Gastrocnemius medialis (tissue), 4 donors: ENCODE measurements at regions not wholly inside any gene's neighbourhood (a gene's known extent, or its start where the extent isn't known, plus 50 kb on each side); places are given as distances from the start of the nearest gene placed in this dataset.
"Not testable (repeated sequence)": the region's sequence is repeated elsewhere in the genome, so short reads cannot be mapped to it uniquely, and the experiment has no call there.

ENCODE experiments used
- ATAC-seq, 2 donors: fragments of 150-250 bp; one replicate each; pipeline ENCODE4 v1.9.1; 2016
- DNase-seq, 2 donors: peaks; one replicate each; pipeline ENCODE4 v3.0.0-alpha.2; 2019
- H3K27ac ChIP-seq, 4 donors: fragments of 200-600 bp; sonication (generic); 1 replicate in 1 of 4; 2 replicates in 3 of 4; pipeline ENCODE4 v1.5.1; 2016 to 2018; ENCODE audit warnings: mild to moderate bottlenecking in 2 of 4, moderate library complexity in 1 of 4
- H3K27me3 ChIP-seq, 3 donors: fragments of 200-600 bp; sonication (generic) in 2 of 3; 1 replicate in 1 of 3; 2 replicates in 2 of 3; pipeline versions ENCODE4 v1.5.1 to v1.6.0; 2016 to 2019; ENCODE audit warnings: mild to moderate bottlenecking in 1 of 3, moderate library complexity in 1 of 3
- H3K36me3 ChIP-seq, 2 donors: fragments of 200-600 bp; sonication (generic) in 1 of 2; one replicate each; pipeline ENCODE4 v1.5.1; 2017 to 2018
- H3K4me1 ChIP-seq, 2 donors: fragments of 200-600 bp; sonication (generic) in 1 of 2; one replicate each; pipeline ENCODE4 v1.5.1; 2016 to 2017; ENCODE audit warnings: mild to moderate bottlenecking in 2 of 2
- H3K4me3 ChIP-seq, 4 donors: fragments of 200-600 bp; sonication (generic) in 3 of 4; 1 replicate in 1 of 4; 2 replicates in 3 of 4; pipeline ENCODE4 v1.5.1; 2016 to 2019; ENCODE audit warnings: mild to moderate bottlenecking in 2 of 4
- H3K9me3 ChIP-seq, 3 donors: fragments of 200-600 bp; sonication (generic) in 2 of 3; 1 replicate in 1 of 3; 2 replicates in 2 of 3; pipeline ENCODE4 v1.5.1; 2016 to 2019
- CTCF ChIP-seq, 5 experiments: fragments of 450-650 bp in 3 of 5; fragments of 200-600 bp in 2 of 5; sonication (generic) in 2 of 5; IDR thresholded peaks in 4 of 5; conservative IDR thresholded peaks in 1 of 5; 1 replicate in 4 of 5; 2 replicates in 1 of 5; pipeline ENCODE4 v1.5.1; 2016 to 2019; ENCODE audit warnings: antibody characterized with exemption in 5 of 5, mild to moderate bottlenecking in 3 of 5, moderate library complexity in 3 of 5
- POLR2A ChIP-seq, 2 donors: fragments of 450-650 bp; IDR thresholded peaks; one replicate each; pipeline ENCODE4 v1.6.1; 2017; ENCODE audit warnings: antibody characterized with exemption in 2 of 2, mild to moderate bottlenecking in 2 of 2, moderate library complexity in 2 of 2
- in situ Hi-C, 4 donors: fragments of 200-750 bp; cut with MboI; loops; one replicate each; pipeline versions ENCODE4 v1.15.0 to v1.8.0; 2017; ENCODE audit warnings: low sequenced_read_pairs in 4 of 4
- intact Hi-C: fragments of 100-400 bp; cut with DNase I; formaldehyde crosslinking; loops from one replicate; pipeline ENCODE4 v1.15.1; 2023; ENCODE audit warnings: low total_unique reads

DNA sequence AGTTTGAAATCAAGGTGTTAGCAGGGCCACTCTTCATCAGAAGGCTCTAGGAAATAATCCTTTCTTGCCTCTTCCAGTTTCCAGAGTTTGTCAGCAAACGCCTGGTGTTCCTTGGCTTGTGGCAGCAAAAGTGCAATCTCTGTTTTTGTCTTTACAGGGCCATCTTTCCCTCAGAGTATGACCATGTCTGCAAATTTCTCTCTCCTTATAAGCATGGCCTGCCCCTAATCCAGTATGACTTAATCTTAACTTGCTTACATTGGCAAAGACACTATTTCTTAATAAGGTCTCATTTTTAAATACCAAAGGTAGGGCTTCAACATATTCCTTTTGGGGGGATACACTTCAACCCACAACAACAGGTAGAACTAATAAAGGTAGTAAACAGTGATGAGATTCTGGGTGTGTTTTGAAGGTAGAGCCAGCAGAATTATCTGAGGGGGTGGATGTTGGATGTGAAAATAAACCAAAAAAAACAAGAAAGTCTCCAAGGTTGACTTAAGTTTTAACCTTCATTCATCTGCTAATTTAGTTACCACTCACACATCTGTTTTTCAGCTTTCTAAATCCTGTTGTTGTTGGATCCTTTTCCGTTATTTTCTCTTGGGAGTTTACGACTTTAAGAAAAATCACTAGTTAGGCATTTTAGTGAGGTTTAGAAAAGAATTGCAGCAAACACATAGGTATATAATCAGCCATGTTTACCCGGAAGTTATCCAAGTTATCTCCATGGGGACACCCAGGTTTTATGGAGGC is 234.4 kb upstream of the FIGN start:
- H3K27ac ChIP-seq: peak overlapping the region in 1 of 4 donors; percentile 41
- no peaks in the 10 kb centered on the region for H3K9me3 ChIP-seq
- no peak for ATAC-seq
- TF ChIP-seq CTCF (IDR thresholded peaks at IDR 0.05 in 4 of 5, conservative IDR thresholded peaks at IDR 0.05 in 1 of 5): no peak
- no peak for TF ChIP-seq POLR2A (IDR thresholded peaks at IDR 0.05)
- intact Hi-C loops (no loop called here), in situ Hi-C loops (no loop called here)
- H3K36me3 ChIP-seq: no peaks in the 10 kb centered on the region
- no peak for DNase-seq
- no peaks in the 10 kb centered on the region for H3K27me3 ChIP-seq
- H3K4me1 ChIP-seq: no peaks in the 10 kb centered on the region
- H3K4me3 ChIP-seq: no peak overlapping the region

- ATAC-seq, H3K27ac ChIP-seq, H3K4me1 ChIP-seq, H3K4me3 ChIP-seq, H3K27me3 ChIP-seq, H3K9me3 ChIP-seq, in situ Hi-C loops, intact Hi-C loops, DNase-seq, H3K36me3 ChIP-seq: not testable (repeated sequence)
Measured at GRCh38 chr2:163964278-163964677, 228.5 kb upstream of the FIGN start.

DNA sequence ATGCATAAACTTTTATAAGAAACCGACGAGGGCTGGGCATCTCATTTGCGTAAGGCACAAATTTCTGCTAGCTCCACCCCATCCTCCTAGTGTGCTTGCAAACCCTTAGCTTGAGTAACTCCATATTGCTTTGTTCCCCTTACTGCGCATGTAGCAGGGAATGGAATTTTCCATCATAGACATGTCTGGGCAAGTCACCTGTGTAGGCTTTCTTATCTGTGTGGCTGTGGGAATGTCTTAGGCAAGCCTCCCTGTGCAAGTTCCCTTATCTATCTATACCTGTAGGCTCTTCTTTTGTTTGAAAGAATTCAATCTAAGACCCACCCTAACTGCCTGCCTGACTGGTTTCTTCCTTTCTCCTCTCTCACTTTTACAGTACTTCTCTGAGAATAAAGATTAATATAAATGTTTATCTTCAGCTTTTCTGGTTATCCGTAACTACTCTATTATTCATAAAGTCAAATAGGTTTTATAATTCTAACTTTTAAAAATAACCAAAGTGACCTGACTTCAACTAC is 217.6 kb upstream of the FIGN start:
- intact Hi-C loops: no loop called here
- in situ Hi-C loops: no loop called here

GRCh38 chr2:163951312-163951711 is 215.5 kb upstream of the FIGN start:
- no peak for ATAC-seq
- Histone ChIP-seq H3K36me3 (no peaks in the 10 kb centered on the region), H3K27ac (no peak overlapping the region), H3K27me3 (no peaks in the 10 kb centered on the region), H3K4me1 (no peaks in the 10 kb centered on the region), H3K9me3 (no peaks in the 10 kb centered on the region), H3K4me3 (no peak overlapping the region)
- intact Hi-C loops: no loop called here
- DNase-seq: no peak
- in situ Hi-C loops: no loop called here
- TF ChIP-seq POLR2A (IDR thresholded peaks at IDR 0.05): no peak
- no peak for TF ChIP-seq CTCF (IDR thresholded peaks at IDR 0.05 in 4 of 5, conservative IDR thresholded peaks at IDR 0.05 in 1 of 5)

More for the DNA sequence above, 217.6 kb upstream of the FIGN start:
- Histone ChIP-seq H3K36me3 (no peaks in the 10 kb centered on the region), H3K9me3 (no peaks in the 10 kb centered on the region), H3K27me3 (no peaks in the 10 kb centered on the region), H3K27ac (no peak overlapping the region), H3K4me3 (no peak overlapping the region), H3K4me1 (no peaks in the 10 kb centered on the region)
- DNase-seq (no peak), ATAC-seq (no peak)
- TF ChIP-seq POLR2A (IDR thresholded peaks at IDR 0.05) (no peak), CTCF (IDR thresholded peaks at IDR 0.05 in 4 of 5, conservative IDR thresholded peaks at IDR 0.05 in 1 of 5) (no peak)

- intact Hi-C loops (no loop called here), in situ Hi-C loops (no loop called here)
- no peak for DNase-seq
- Histone ChIP-seq H3K4me1 (no peaks in the 10 kb centered on the region), H3K27ac (no peak overlapping the region), H3K9me3 (no peaks in the 10 kb centered on the region), H3K27me3 (no peaks in the 10 kb centered on the region), H3K36me3 (no peaks in the 10 kb centered on the region), H3K4me3 (no peak overlapping the region)
- no peak for ATAC-seq
- TF ChIP-seq CTCF (IDR thresholded peaks at IDR 0.05 in 4 of 5, conservative IDR thresholded peaks at IDR 0.05 in 1 of 5) (no peak), POLR2A (IDR thresholded peaks at IDR 0.05) (no peak)
Measured at GRCh38 chr2:163949693-163950092, 213.9 kb upstream of the FIGN start.
